ENCODE measurements at regions not wholly inside any gene's neighbourhood (a gene's known extent, or its start where the extent isn't known, plus 50 kb on each side); places are given as distances from the start of the nearest gene placed in this dataset.

GRCh38 chr13:84910423-84910822 is 888.8 kb downstream of the SLITRK6 start (continued):
- TF ChIP-seq, protein P1, sequence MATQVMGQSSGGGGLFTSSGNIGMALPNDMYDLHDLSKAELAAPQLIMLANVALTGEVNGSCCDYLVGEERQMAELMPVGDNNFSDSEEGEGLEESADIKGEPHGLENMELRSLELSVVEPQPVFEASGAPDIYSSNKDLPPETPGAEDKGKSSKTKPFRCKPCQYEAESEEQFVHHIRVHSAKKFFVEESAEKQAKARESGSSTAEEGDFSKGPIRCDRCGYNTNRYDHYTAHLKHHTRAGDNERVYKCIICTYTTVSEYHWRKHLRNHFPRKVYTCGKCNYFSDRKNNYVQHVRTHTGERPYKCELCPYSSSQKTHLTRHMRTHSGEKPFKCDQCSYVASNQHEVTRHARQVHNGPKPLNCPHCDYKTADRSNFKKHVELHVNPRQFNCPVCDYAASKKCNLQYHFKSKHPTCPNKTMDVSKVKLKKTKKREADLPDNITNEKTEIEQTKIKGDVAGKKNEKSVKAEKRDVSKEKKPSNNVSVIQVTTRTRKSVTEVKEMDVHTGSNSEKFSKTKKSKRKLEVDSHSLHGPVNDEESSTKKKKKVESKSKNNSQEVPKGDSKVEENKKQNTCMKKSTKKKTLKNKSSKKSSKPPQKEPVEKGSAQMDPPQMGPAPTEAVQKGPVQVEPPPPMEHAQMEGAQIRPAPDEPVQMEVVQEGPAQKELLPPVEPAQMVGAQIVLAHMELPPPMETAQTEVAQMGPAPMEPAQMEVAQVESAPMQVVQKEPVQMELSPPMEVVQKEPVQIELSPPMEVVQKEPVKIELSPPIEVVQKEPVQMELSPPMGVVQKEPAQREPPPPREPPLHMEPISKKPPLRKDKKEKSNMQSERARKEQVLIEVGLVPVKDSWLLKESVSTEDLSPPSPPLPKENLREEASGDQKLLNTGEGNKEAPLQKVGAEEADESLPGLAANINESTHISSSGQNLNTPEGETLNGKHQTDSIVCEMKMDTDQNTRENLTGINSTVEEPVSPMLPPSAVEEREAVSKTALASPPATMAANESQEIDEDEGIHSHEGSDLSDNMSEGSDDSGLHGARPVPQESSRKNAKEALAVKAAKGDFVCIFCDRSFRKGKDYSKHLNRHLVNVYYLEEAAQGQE (IDR thresholded peaks at IDR 0.05; ENCODE audit: low read depth) = no peak
- TF ChIP-seq ZNF274 (IDR thresholded peaks at IDR 0.05; ENCODE audit: low read depth, low read length) = no peak
- no peak for TF ChIP-seq MAX (IDR thresholded peaks at IDR 0.05)
- no peak for TF ChIP-seq EZH2 (IDR thresholded peaks at IDR 0.05)
- no peak for TF ChIP-seq CEBPB (IDR thresholded peaks at IDR 0.05; ENCODE audit: low read depth)
- no peak for TF ChIP-seq FOSL1 (IDR thresholded peaks at IDR 0.05; ENCODE audit: low read depth)
- TF ChIP-seq, protein P2, sequence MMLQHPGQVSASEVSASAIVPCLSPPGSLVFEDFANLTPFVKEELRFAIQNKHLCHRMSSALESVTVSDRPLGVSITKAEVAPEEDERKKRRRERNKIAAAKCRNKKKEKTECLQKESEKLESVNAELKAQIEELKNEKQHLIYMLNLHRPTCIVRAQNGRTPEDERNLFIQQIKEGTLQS (IDR thresholded peaks at IDR 0.05) = no peak
- no peak for TF ChIP-seq ZFX (IDR thresholded peaks at IDR 0.05)
- TF ChIP-seq EGR1 (IDR thresholded peaks at IDR 0.05; ENCODE audit: low read depth) = no peak

- Histone ChIP-seq H4K20me1 (ENCODE audit: insufficient read depth) (no peaks in the 10 kb centered on the region), H3K4me3 (replicated peaks in 1 of 2; ENCODE audit: low read depth in 1 of 2, low read length in 2 of 2) (no peak overlapping the region), H3K27me3 (ENCODE audit: insufficient read depth, low read length) (no peaks in the 10 kb centered on the region), H3K9ac (ENCODE audit: low read length) (no peak overlapping the region), H3K9me3 (ENCODE audit: control insufficient read depth in 1 of 2, insufficient read depth in 1 of 2, low read depth in 1 of 2, low read length in 2 of 2) (no peaks in the 10 kb centered on the region; a peak in 1 of 4 replicates), H3K79me2 (ENCODE audit: insufficient read depth, low read length) (no peaks in the 10 kb centered on the region), H3K4me1 (ENCODE audit: control insufficient read depth in 1 of 2, insufficient read depth in 2 of 2, low read length in 2 of 2) (no peaks in the 10 kb centered on the region), H2AFZ (ENCODE audit: low read depth, low read length, poor library complexity, severe bottlenecking) (no peak overlapping the region), H3K4me2 (ENCODE audit: low read length) (no peak overlapping the region), H3K36me3 (ENCODE audit: control insufficient read depth in 1 of 2, insufficient read depth in 2 of 2, low read length in 2 of 2) (no peaks in the 10 kb centered on the region), H3K9me2 (ENCODE audit: insufficient read depth) (no peaks in the 10 kb centered on the region), H3K27ac (ENCODE audit: low read depth, low read length) (no peak overlapping the region)
- ChIA-PET RAD21 (ENCODE audit: low non-redundant PET in 1 of 2, low total read pairs in 2 of 2, uncharacterized antibody in 2 of 2, unreplicated experiment in 2 of 2) (no interaction called here), CTCF (no interaction called here), POLR2A (no interaction called here)
- TF ChIP-seq ZFX (IDR thresholded peaks at IDR 0.05) (no peak), ELF1 (IDR thresholded peaks at IDR 0.05; ENCODE audit: borderline replicate concordance, low read depth) (no peak), CBX3 (IDR thresholded peaks at IDR 0.05; ENCODE audit: low read depth) (no peak), SIN3A (IDR thresholded peaks at IDR 0.05; ENCODE audit: low read depth) (no peak), CEBPB (IDR thresholded peaks at IDR 0.05; ENCODE audit: low read depth) (no peak)
- TF ChIP-seq, protein P3, sequence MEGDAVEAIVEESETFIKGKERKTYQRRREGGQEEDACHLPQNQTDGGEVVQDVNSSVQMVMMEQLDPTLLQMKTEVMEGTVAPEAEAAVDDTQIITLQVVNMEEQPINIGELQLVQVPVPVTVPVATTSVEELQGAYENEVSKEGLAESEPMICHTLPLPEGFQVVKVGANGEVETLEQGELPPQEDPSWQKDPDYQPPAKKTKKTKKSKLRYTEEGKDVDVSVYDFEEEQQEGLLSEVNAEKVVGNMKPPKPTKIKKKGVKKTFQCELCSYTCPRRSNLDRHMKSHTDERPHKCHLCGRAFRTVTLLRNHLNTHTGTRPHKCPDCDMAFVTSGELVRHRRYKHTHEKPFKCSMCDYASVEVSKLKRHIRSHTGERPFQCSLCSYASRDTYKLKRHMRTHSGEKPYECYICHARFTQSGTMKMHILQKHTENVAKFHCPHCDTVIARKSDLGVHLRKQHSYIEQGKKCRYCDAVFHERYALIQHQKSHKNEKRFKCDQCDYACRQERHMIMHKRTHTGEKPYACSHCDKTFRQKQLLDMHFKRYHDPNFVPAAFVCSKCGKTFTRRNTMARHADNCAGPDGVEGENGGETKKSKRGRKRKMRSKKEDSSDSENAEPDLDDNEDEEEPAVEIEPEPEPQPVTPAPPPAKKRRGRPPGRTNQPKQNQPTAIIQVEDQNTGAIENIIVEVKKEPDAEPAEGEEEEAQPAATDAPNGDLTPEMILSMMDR (IDR thresholded peaks at IDR 0.05 in 2 of 3, conservative IDR thresholded peaks at IDR 0.05 in 1 of 3; ENCODE audit: borderline replicate concordance in 1 of 3, insufficient read depth in 1 of 3, low read depth in 2 of 3, low read length in 2 of 3) = no peak
- no peak for ATAC-seq
- intact Hi-C loops (cut with micrococcal nuclease) = no loop called here
- no peak for DNase-seq (ENCODE audit: low read depth, low spot score)
- no TSS peak for BruUV-seq (replicated peaks)
Measured at GRCh38 chr13:84903391-84903790, 895.8 kb downstream of the SLITRK6 start.

All from HCT116 (cell line).